Panc1 (cell line): ENCODE measurements at regions not wholly inside any gene's neighbourhood (a gene's known extent, or its start where the extent isn't known, plus 50 kb on each side); places are given as distances from the start of the nearest gene placed in this dataset.

Experiments
- ATAC-seq: fragments of 200-7000 bp; cut with Tn5 transposase; 2 replicates; pipeline ENCODE4 v1.9.1; 2020; ENCODE audit warnings: mild to moderate bottlenecking, moderate library complexity
- BruUV-seq: library from RNA; stranded (reverse); fragments of 400-500 nt; replicated peaks from 2 replicates; lab custom pipeline; 2021; lab: Mats Ljungman, UMichigan
- CTCF ChIA-PET: fragments of 300-600 bp; sonication (Branson Sonifier 250); formaldehyde crosslinking; loops from one replicate; lab custom pipeline; 2022; ENCODE audit warnings: antibody characterized with exemption; lab: Charles Lee
- POLR2A ChIA-PET: fragments of 300-600 bp; sonication (Branson Sonifier 250); formaldehyde crosslinking; loops from one replicate; lab custom pipeline; 2022; ENCODE audit warnings: antibody characterized with exemption; lab: Charles Lee
- DNase-seq: peaks from one replicate; pipeline ENCODE4 v3.0.0-alpha.2; 2010; ENCODE audit warnings: low read depth, low spot score
- H3K27ac ChIP-seq: 2 replicates; pipeline ENCODE4 v1.5.1; 2011; ENCODE audit warnings: mild to moderate bottlenecking, low read length, inconsistent platforms
- H3K27me3 ChIP-seq: fragments of 200-500 bp; sonication (Bioruptor generic); 2 replicates; pipeline ENCODE4 v1.6.0; 2014; ENCODE audit warnings: low read length, inconsistent platforms; ENCODE audit not compliant: control insufficient read depth, insufficient read depth
- H3K36me3 ChIP-seq: fragments of 200-500 bp; sonication (Bioruptor generic); 2 replicates; pipeline ENCODE4 v1.5.1; 2014; ENCODE audit warnings: inconsistent platforms, mild to moderate bottlenecking, low read length, moderate library complexity; ENCODE audit not compliant: control insufficient read depth, insufficient read depth
- H3K4me1 ChIP-seq: 2 replicates; pipeline ENCODE4 v1.5.1; 2011; ENCODE audit warnings: inconsistent platforms, mild to moderate bottlenecking, low read length, moderate library complexity; ENCODE audit not compliant: control insufficient read depth, insufficient read depth
- H3K4me3 ChIP-seq, 2 experiments: 2 replicates each; pipeline ENCODE4 v1.5.1; 2011 to 2012; ENCODE audit warnings: low read depth in 2 of 2, low read length in 2 of 2, mild to moderate bottlenecking in 2 of 2, inconsistent platforms in 1 of 2, moderate library complexity in 1 of 2
- H3K9me3 ChIP-seq: fragments of 200-500 bp; sonication (Bioruptor generic); 2 replicates; pipeline ENCODE4 v1.5.1; 2014; ENCODE audit warnings: low read depth, mild to moderate bottlenecking, inconsistent platforms, low read length, moderate library complexity; ENCODE audit not compliant: control insufficient read depth, insufficient read depth
- CTCF ChIP-seq: fragments of 450-650 bp; IDR thresholded peaks from 2 replicates; pipeline ENCODE4 v1.5.1; 2017; ENCODE audit warnings: mild to moderate bottlenecking
- POLR2AphosphoS5 ChIP-seq: IDR thresholded peaks from 2 replicates; pipeline ENCODE4 v1.6.1; 2012; ENCODE audit warnings: mild to moderate bottlenecking, low read depth, low read length, moderate library complexity
- REST ChIP-seq, 2 experiments: IDR thresholded peaks; 2 replicates each; pipeline ENCODE4 v1.6.1; 2011 to 2012; ENCODE audit warnings: low read depth in 2 of 2, control low read depth in 1 of 2, low read length in 1 of 2, mild to moderate bottlenecking in 1 of 2, moderate library complexity in 1 of 2; ENCODE audit not compliant: insufficient read depth in 1 of 2
- SIN3A ChIP-seq: IDR thresholded peaks from 2 replicates; pipeline ENCODE4 v1.6.1; 2012; ENCODE audit warnings: low read depth, mild to moderate bottlenecking, low read length, moderate library complexity, borderline replicate concordance; ENCODE audit not compliant: insufficient read depth
- TCF7L2 ChIP-seq: IDR thresholded peaks from 2 replicates; pipeline ENCODE4 v1.6.1; 2011; ENCODE audit warnings: mild to moderate bottlenecking, low read depth, low read length, inconsistent platforms
- in situ Hi-C: cut with HindIII; loops from 2 replicates; pipeline ENCODE4 v1.10.0; 2016; ENCODE audit warnings: low sequenced_read_pairs, low pct_unique_long_range_greater_than_20kb
- intact Hi-C: fragments of 100-400 bp; cut with micrococcal nuclease; formaldehyde crosslinking; loops from one replicate; pipeline ENCODE4 v1.10.0; 2022; ENCODE audit not compliant: unreplicated experiment

GRCh38 chr3:13132731-13133410 is 59.6 kb upstream of the IQSEC1 start:
- in situ Hi-C loops, result no loop called here
- no peak for DNase-seq
- no peak for ATAC-seq
- no TSS peak for BruUV-seq
- no peaks in the 10 kb centered on the region for H3K27me3 ChIP-seq
- H3K4me3 ChIP-seq, result no peak overlapping the region
- CTCF ChIA-PET, result interaction anchor here (0.6 kb wide), 1 partner anchor 171 kb away, joined by 3 read pairs; no protein-coding TSS in a partner anchor
- H3K27ac ChIP-seq, result no peak overlapping the region
- H3K36me3 ChIP-seq, result no peaks in the 10 kb centered on the region
- POLR2A ChIA-PET, result no interaction called here
- no peaks in the 10 kb centered on the region for H3K9me3 ChIP-seq
- intact Hi-C loops, result no loop called here
- no peaks in the 10 kb centered on the region for H3K4me1 ChIP-seq
- TF ChIP-seq POLR2AphosphoS5, result no peak
- TF ChIP-seq SIN3A, result no peak
- no peak for TF ChIP-seq TCF7L2
- no peak for TF ChIP-seq CTCF
- TF ChIP-seq REST (IDR thresholded peaks at IDR 0.05; ENCODE audit: insufficient read depth in 1 of 2, low read depth in 2 of 2, low read length in 1 of 2), result no peak

- ATAC-seq, result no peak
- intact Hi-C loops, result no loop called here
- no TSS peak for BruUV-seq
- Histone ChIP-seq H3K27me3 (no peaks in the 10 kb centered on the region), H3K4me3 (no peak overlapping the region), H3K9me3 (no peaks in the 10 kb centered on the region), H3K4me1 (no peaks in the 10 kb centered on the region), H3K27ac (no peak overlapping the region), H3K36me3 (no peaks in the 10 kb centered on the region)
- TF ChIP-seq REST (IDR thresholded peaks at IDR 0.05; ENCODE audit: insufficient read depth in 1 of 2, low read depth in 2 of 2, low read length in 1 of 2) (no peak), SIN3A (no peak), POLR2AphosphoS5 (no peak), TCF7L2 (no peak), CTCF (no peak)
- no peak for DNase-seq
- in situ Hi-C loops, result no loop called here
- CTCF ChIA-PET, result interaction anchor here (0.6 kb wide), 1 partner anchor 170 kb away, joined by 3 read pairs; no protein-coding TSS in a partner anchor
- POLR2A ChIA-PET, result no interaction called here
Observed at GRCh38 chr3:13132281-13132680, 59.1 kb upstream of the IQSEC1 start.
